Transverse colon (tissue), 4 donors: ENCODE measurements at regions not wholly inside any gene's neighbourhood (a gene's known extent, or its start where the extent isn't known, plus 50 kb on each side); places are given as distances from the start of the nearest gene placed in this dataset.

Source experiments
- DNase-seq: peaks from one replicate; pipeline ENCODE4 v3.0.0-alpha.2; 2019
- H3K27ac ChIP-seq, 4 donors: fragments of 200-600 bp; sonication (generic); 2 replicates each; pipeline ENCODE4 v1.5.1; 2016 to 2018; ENCODE audit warnings: inconsistent platforms in 4 of 4
- H3K27me3 ChIP-seq: fragments of 200-600 bp; sonication (generic); 2 replicates; pipeline ENCODE4 v1.5.1; 2017; ENCODE audit warnings: inconsistent platforms
- H3K36me3 ChIP-seq, 4 donors: fragments of 200-600 bp; sonication (generic); 2 replicates each; pipeline ENCODE4 v1.5.1; 2017 to 2019; ENCODE audit warnings: inconsistent platforms in 4 of 4
- H3K4me1 ChIP-seq, 4 donors: fragments of 200-600 bp; sonication (generic); 2 replicates each; pipeline ENCODE4 v1.5.1; 2017 to 2020; ENCODE audit warnings: inconsistent platforms in 4 of 4
- H3K4me3 ChIP-seq, 4 donors: fragments of 200-600 bp; sonication (generic); 1 replicate in 1 of 4; 2 replicates in 3 of 4; pipeline versions ENCODE4 v1.5.1 to v1.6.1; 2017 to 2019; ENCODE audit warnings: inconsistent platforms in 4 of 4
- H3K9me3 ChIP-seq, 2 donors: fragments of 200-600 bp; sonication (generic); 2 replicates each; pipeline ENCODE4 v1.5.1; 2017 to 2019; ENCODE audit warnings: inconsistent platforms in 2 of 2
- CTCF ChIP-seq, 5 experiments: fragments of 200-600 bp in 3 of 5; fragments of 450-650 bp in 2 of 5; sonication (generic) in 3 of 5; IDR thresholded peaks; 1 replicate in 2 of 5; 2 replicates in 3 of 5; pipeline ENCODE4 v1.5.1; 2016 to 2017; ENCODE audit warnings: antibody characterized with exemption in 5 of 5, inconsistent platforms in 3 of 5, mild to moderate bottlenecking in 2 of 5, moderate library complexity in 1 of 5
- EP300 ChIP-seq: sonication (generic); formaldehyde crosslinking; IDR thresholded peaks from one replicate; pipeline ENCODE4 v1.6.1; 2017; ENCODE audit warnings: antibody characterized with exemption, low read depth
- POLR2A ChIP-seq: fragments of 450-650 bp; IDR thresholded peaks from one replicate; pipeline ENCODE4 v1.6.1; 2016; ENCODE audit warnings: antibody characterized with exemption, mild to moderate bottlenecking, moderate library complexity
- POLR2AphosphoS5 ChIP-seq, 3 donors: sonication (generic); formaldehyde crosslinking; IDR thresholded peaks; one replicate each; pipeline ENCODE4 v1.6.1; 2016; ENCODE audit warnings: antibody characterized with exemption in 3 of 3
- WGBS, 2 donors: methylation state at CpG; one replicate each; pipeline ENCODE4 v1.1.5; 2018; ENCODE audit warnings: low coverage in 1 of 2; 5-methylcytosine and 5-hydroxymethylcytosine counted together
- in situ Hi-C, 4 donors: fragments of 200-750 bp; cut with MboI; loops; one replicate each; pipeline versions ENCODE4 v1.15.0 to v1.15.1; 2017; ENCODE audit warnings: low sequenced_read_pairs in 3 of 4, low pct_ligation_motif_present in 1 of 4, low pct_unique_long_range_greater_than_20kb in 1 of 4
- intact Hi-C: fragments of 100-400 bp; cut with DNase I; formaldehyde crosslinking; loops from one replicate; pipeline ENCODE4 v1.15.1; 2023; ENCODE audit warnings: low total_unique reads

GRCh38 chr11:13119941-13120520 is 110.9 kb downstream of the RASSF10 start:
- no peaks in the 10 kb centered on the region for H3K9me3 ChIP-seq
- intact Hi-C loops: no loop called here
- H3K27ac ChIP-seq: no peak overlapping the region
- H3K4me1 ChIP-seq: no peaks in the 10 kb centered on the region
- WGBS, 2 donors: 69 to 100% methylated on average over 1 of the region's 1 CpG
- TF ChIP-seq EP300 (no peak), POLR2AphosphoS5 (IDR thresholded peaks at IDR 0.05) (no peak), POLR2A (no peak), CTCF (IDR thresholded peaks at IDR 0.05) (no peak)
- H3K27me3 ChIP-seq: no peaks in the 10 kb centered on the region
- no peaks in the 10 kb centered on the region for H3K36me3 ChIP-seq
- in situ Hi-C loops: no loop called here
- DNase-seq: no peak
- no peak overlapping the region for H3K4me3 ChIP-seq

GRCh38 chr11:13120691-13121090 is 111.6 kb downstream of the RASSF10 start:
- TF ChIP-seq EP300 (no peak), POLR2A (no peak), POLR2AphosphoS5 (IDR thresholded peaks at IDR 0.05) (no peak), CTCF (IDR thresholded peaks at IDR 0.05) (no peak)
- Histone ChIP-seq H3K27me3 (no peaks in the 10 kb centered on the region), H3K4me3 (no peak overlapping the region), H3K9me3 (no peaks in the 10 kb centered on the region), H3K4me1 (no peaks in the 10 kb centered on the region), H3K27ac (no peak overlapping the region), H3K36me3 (no peaks in the 10 kb centered on the region)
- in situ Hi-C loops: no loop called here
- 54 to 64% methylated on average over 3 of the region's 3 CpGs for WGBS, 2 donors
- DNase-seq: no peak
- intact Hi-C loops: no loop called here

GRCh38 chr11:13126430-13126829 is 117.3 kb downstream of the RASSF10 start:
- in situ Hi-C loops: no loop called here
- 76 to 80% methylated on average over 1 to 7 of the region's 7 CpGs for WGBS, 2 donors
- Histone ChIP-seq H3K36me3 (no peaks in the 10 kb centered on the region), H3K4me3 (no peak overlapping the region), H3K27me3 (no peaks in the 10 kb centered on the region), H3K9me3 (no peaks in the 10 kb centered on the region), H3K27ac (no peak overlapping the region), H3K4me1 (no peaks in the 10 kb centered on the region)
- no peak for DNase-seq
- intact Hi-C loops: no loop called here
- TF ChIP-seq CTCF (IDR thresholded peaks at IDR 0.05) (no peak), POLR2A (no peak), EP300 (no peak), POLR2AphosphoS5 (IDR thresholded peaks at IDR 0.05) (no peak)

GRCh38 chr11:13127161-13127560 is 118.0 kb downstream of the RASSF10 start:
- no peaks in the 10 kb centered on the region for H3K36me3 ChIP-seq
- no peak for TF ChIP-seq POLR2A
- TF ChIP-seq EP300: no peak
- TF ChIP-seq CTCF (IDR thresholded peaks at IDR 0.05): no peak
- TF ChIP-seq POLR2AphosphoS5 (IDR thresholded peaks at IDR 0.05): no peak
- intact Hi-C loops (no loop called here), in situ Hi-C loops (no loop called here)
- no peaks in the 10 kb centered on the region for H3K9me3 ChIP-seq
- no peaks in the 10 kb centered on the region for H3K27me3 ChIP-seq
- no peak for DNase-seq
- H3K27ac ChIP-seq: no peak overlapping the region
- H3K4me1 ChIP-seq: no peaks in the 10 kb centered on the region
- H3K4me3 ChIP-seq: no peak overlapping the region
- 80 to 98% methylated on average over 2 of the region's 2 CpGs for WGBS, 2 donors
